HepG2 (cell line): ENCODE measurements at regions not wholly inside any gene's neighbourhood (a gene's known extent, or its start where the extent isn't known, plus 50 kb on each side); places are given as distances from the start of the nearest gene placed in this dataset.

ENCODE experiments used
- ARNT ChIP-seq: fragments of 450-650 bp; IDR thresholded peaks from 2 replicates; pipeline ENCODE4 v1.6.1; 2017
- ATF2 ChIP-seq: sonication (generic); formaldehyde crosslinking; IDR thresholded peaks from 2 replicates; pipeline ENCODE4 v1.4.0; 2020; ENCODE audit warnings: missing genetic modification reagents
- CBFB ChIP-seq: sonication (generic); formaldehyde crosslinking; IDR thresholded peaks from 2 replicates; pipeline ENCODE4 v1.4.0; 2020; ENCODE audit warnings: missing genetic modification reagents
- DRAP1 ChIP-seq: IDR thresholded peaks from 2 replicates; pipeline ENCODE4 v1.6.1; 2016; ENCODE audit warnings: missing genetic modification reagents, missing compliant biosample characterization
- ELK4 ChIP-seq: sonication (generic); formaldehyde crosslinking; IDR thresholded peaks from 2 replicates; pipeline ENCODE4 v1.9.0; 2021; ENCODE audit warnings: missing genetic modification reagents, borderline replicate concordance
- ETV5 ChIP-seq: IDR thresholded peaks from 2 replicates; pipeline ENCODE4 v1.6.1; 2018; ENCODE audit warnings: missing biosample characterization, missing genetic modification reagents, inconsistent platforms, borderline replicate concordance
- EZH2 ChIP-seq: conservative IDR thresholded peaks from 2 replicates; pipeline ENCODE4 v1.6.1; 2012; ENCODE audit warnings: mild to moderate bottlenecking, low read depth, low read length, moderate library complexity
- HOXA7 ChIP-seq: sonication (generic); formaldehyde crosslinking; IDR thresholded peaks from 2 replicates; pipeline ENCODE4 v1.8.1; 2022; ENCODE audit warnings: mild to moderate bottlenecking, missing genetic modification reagents, moderate library complexity
- KLF13 ChIP-seq: sonication (generic); formaldehyde crosslinking; IDR thresholded peaks from 2 replicates; pipeline ENCODE4 v1.4.0; 2020; ENCODE audit warnings: mild to moderate bottlenecking, missing genetic modification reagents
- PATZ1 ChIP-seq: sonication (generic); formaldehyde crosslinking; IDR thresholded peaks from 2 replicates; pipeline ENCODE4 v1.4.0; 2020; ENCODE audit warnings: missing genetic modification reagents
- PCBP2 ChIP-seq: fragments of 200-400 bp; formaldehyde crosslinking; optimal IDR thresholded peaks from 2 replicates; pipeline ENCODE3; 2018; ENCODE audit warnings: low read length, low read depth; ENCODE audit not compliant: poor library complexity, severe bottlenecking
- RCOR2 ChIP-seq: IDR thresholded peaks from 2 replicates; pipeline ENCODE4 v1.6.1; 2016; ENCODE audit warnings: missing biosample characterization, missing genetic modification reagents
- SOX6 ChIP-seq, 2 experiments: fragments of 450-650 bp in 1 of 2; sonication (generic) in 1 of 2; formaldehyde crosslinking in 1 of 2; IDR thresholded peaks; 2 replicates each; pipeline versions ENCODE4 v1.4.0 to v1.6.1; 2017 to 2020; ENCODE audit warnings: antibody characterized with exemption in 1 of 2, mild to moderate bottlenecking in 1 of 2, missing genetic modification reagents in 1 of 2
- TBX3 ChIP-seq: fragments of 450-650 bp; IDR thresholded peaks from 2 replicates; pipeline ENCODE4 v1.6.1; 2017; ENCODE audit warnings: antibody characterized with exemption, mild to moderate bottlenecking, inconsistent platforms, borderline replicate concordance
- TFAP4 ChIP-seq: sonication (generic); IDR thresholded peaks from 2 replicates; pipeline ENCODE4 v1.6.1; 2016; ENCODE audit warnings: low read depth, borderline replicate concordance
- ZBTB25 ChIP-seq: IDR thresholded peaks from 2 replicates; pipeline ENCODE4 v1.6.1; 2018; ENCODE audit warnings: missing genetic modification reagents
- ZFP36L2 ChIP-seq: sonication (generic); formaldehyde crosslinking; IDR thresholded peaks from 2 replicates; pipeline ENCODE4 v1.4.0; 2020; ENCODE audit warnings: missing genetic modification reagents
- ZNF281 ChIP-seq: sonication (generic); formaldehyde crosslinking; IDR thresholded peaks from 2 replicates; pipeline ENCODE4 v1.4.0; 2020; ENCODE audit warnings: missing genetic modification reagents, borderline replicate concordance
- ZNF432 ChIP-seq: sonication (generic); formaldehyde crosslinking; IDR thresholded peaks from 2 replicates; pipeline ENCODE4 v1.5.0; 2020; ENCODE audit warnings: missing genetic modification reagents, mild to moderate bottlenecking, borderline replicate concordance

- TF ChIP-seq ETV5 (CRISPR knock-in tag), result peak; percentile 34; the same call in 1 of the 2 replicates
- TF ChIP-seq PCBP2, result no peak
- peak; percentile 35; the same call in 1 of the 2 replicates for TF ChIP-seq TFAP4
- TF ChIP-seq ZFP36L2 (CRISPR knock-in tag), result no peak
- TF ChIP-seq ZNF432, result no peak
- no peak for TF ChIP-seq ELK4 (CRISPR knock-in tag)
- no peak for TF ChIP-seq TBX3
- TF ChIP-seq ATF2 (CRISPR knock-in tag), result peak; percentile 75
- TF ChIP-seq EZH2, result no peak
- peak; percentile 42 for TF ChIP-seq PATZ1 (CRISPR knock-in tag)
- peak; percentile 26; the same call in 1 of the 2 replicates for TF ChIP-seq ZNF281 (CRISPR knock-in tag)
- peak; percentile 46; the same call in 1 of the 2 replicates for TF ChIP-seq ZBTB25 (CRISPR knock-in tag)
- no peak for TF ChIP-seq SOX6 (IDR thresholded peaks at IDR 0.05)
- peak; percentile 97 for TF ChIP-seq SOX6 (CRISPR knock-in tag; IDR thresholded peaks at IDR 0.05)
- peak; percentile 49; the same call in 1 of the 2 replicates for TF ChIP-seq DRAP1 (CRISPR knock-in tag)
- TF ChIP-seq ARNT, result no peak
- no peak for TF ChIP-seq KLF13 (CRISPR knock-in tag)
- TF ChIP-seq CBFB (CRISPR knock-in tag), result no peak
- no peak for TF ChIP-seq RCOR2 (CRISPR knock-in tag)
- no peak for TF ChIP-seq HOXA7
Observed at GRCh38 chr9:91060520-91061343, 259.1 kb downstream of the SYK start (continued).
